ENCODE measurements at regions not wholly inside any gene's neighbourhood (a gene's known extent, or its start where the extent isn't known, plus 50 kb on each side); places are given as distances from the start of the nearest gene placed in this dataset.

GRCh38 chr14:39617537-39617936 is 185.3 kb upstream of the FBXO33 start:
- TF ChIP-seq EZH2 (IDR thresholded peaks at IDR 0.05) (no peak), POLR2AphosphoS5 (IDR thresholded peaks at IDR 0.05; ENCODE audit: borderline replicate concordance, low read depth, low read length) (no peak), FOXP2 (optimal IDR thresholded peaks at IDR 0.05; ENCODE audit: control extremely low read depth, extremely low read length, insufficient read depth) (no peak)
